Lung microvascular endothelial cell (primary cell): ENCODE measurements at regions not wholly inside any gene's neighbourhood (a gene's known extent, or its start where the extent isn't known, plus 50 kb on each side); places are given as distances from the start of the nearest gene placed in this dataset.

Experiments used
- DNase-seq, 2 donors: peaks; one replicate each; pipeline versions ENCODE4 v3.0.0 to v3.0.0-alpha.2; 2010; ENCODE audit warnings: low read depth in 2 of 2

GRCh38 chr2:196389670-196390069 lies 218.3 kb upstream of the STK17B start:
- no peak for DNase-seq

DNA sequence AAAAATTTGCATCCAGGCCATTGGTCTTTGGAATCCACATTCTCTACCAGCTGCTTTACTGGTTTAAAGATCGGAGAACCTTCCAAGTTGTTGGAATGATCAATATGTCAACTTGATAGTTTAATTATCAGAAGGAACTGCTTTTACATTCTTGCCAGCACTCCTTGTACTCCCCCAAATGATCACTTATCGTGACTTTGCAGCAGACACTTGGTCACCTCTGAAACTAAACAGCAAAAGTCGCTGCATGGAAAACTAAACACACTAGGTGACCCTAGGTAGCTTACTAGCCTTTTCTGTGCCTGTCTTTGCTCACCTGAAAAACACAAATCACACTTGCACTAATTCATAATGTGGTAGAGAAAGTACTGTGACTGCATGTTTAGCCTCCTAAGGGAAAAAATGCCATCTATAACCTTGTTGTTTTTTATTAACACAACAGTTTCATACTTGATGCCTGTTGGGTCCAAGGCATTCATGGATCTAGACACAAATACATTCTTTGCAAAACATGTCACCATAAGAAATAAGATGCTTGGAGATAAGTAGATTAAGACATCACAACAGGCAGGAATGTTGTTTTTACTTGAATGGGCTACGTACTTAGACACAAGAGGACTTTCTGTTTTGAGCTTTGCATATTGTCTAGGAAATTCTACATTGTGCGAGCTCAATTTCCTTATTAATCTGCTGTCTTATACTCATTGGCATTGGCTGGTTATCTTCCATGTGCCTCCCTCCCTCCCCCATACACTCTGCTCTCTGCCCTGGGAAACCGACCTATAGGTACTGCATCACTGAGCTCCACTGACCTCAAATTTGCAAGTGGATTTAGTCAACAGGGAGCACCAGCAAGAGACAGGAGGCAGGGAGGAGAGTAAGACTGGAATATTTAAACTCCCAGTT lies 219.1 kb upstream of the STK17B start:
- DNase-seq, result peak in 1 of 2 donors; percentile 14

GRCh38 chr2:196391149-196391479 lies 219.7 kb upstream of the STK17B start:
- no peak for DNase-seq

- no peak for DNase-seq
These were observed 227.7 kb upstream of the STK17B start for GRCh38 chr2:196399096-196399495.

DNA sequence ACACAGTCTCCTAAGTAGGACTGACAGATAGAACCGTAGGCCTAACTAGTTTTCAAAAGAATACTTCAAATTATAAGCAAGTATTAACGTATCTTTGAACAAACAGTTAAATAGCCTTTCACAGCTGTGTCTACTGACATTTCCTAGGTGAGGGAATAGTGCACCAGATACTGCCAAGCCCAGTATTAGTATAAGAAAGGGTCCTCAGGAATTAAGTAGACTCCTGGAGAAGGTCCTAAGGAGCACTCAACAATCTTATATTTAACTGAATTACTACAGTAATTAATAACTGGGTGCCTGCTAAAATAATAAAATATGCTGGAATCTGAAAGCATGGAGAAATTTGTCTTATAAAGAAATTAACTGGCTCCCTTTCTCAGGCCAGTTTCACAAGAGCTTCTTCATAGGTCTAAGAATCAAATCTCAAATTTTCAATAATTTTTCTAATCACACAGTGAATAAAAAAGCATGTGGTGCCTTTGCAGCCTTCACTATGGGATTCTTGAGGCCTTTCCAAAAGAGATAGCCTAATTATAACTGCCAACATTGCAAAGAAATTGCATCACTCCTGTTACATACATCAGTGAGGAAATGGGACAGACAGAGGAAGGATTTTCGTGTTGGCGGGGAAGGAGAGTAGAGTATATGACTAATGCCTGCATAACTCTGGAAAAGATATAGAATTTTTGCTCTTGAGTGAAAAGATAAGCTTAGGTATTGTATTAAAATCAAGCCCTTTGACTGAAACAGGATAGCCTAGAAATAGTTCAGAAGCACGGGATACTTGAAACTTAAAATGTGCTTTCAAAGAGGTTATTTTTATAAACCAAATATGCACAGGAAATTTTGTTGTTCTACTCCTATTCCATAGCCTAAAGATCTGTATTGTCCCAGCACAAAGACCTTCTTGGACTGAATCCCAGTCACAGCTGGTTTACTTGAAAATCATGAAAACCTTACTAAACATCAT lies 228.6 kb upstream of the STK17B start:
- peak; percentile 69 to 94 for DNase-seq

GRCh38 chr2:196403471-196403870 lies 232.1 kb upstream of the STK17B start:
- peak in 1 of 2 donors; percentile 86 for DNase-seq

DNA sequence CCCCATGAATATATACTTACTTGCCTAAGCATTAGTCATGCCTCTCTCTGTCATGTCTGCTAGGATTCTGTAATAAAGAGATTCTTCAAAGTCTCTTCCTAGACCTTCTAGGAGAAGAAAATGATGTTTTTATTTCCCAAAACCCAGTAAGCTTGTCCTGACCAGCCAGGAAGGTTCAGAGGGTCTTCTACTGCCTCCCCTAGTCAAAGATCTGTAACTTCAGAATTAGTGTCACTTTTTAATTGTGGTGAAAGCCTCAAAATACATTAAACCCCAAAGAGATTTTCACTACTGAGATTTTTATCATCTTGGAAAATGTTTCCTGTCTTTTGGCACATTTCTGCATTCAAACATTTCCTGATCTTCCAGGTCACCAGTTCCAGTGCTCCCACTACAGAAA lies 232.9 kb upstream of the STK17B start:
- DNase-seq, result peak; percentile 42 to 43

GRCh38 chr2:196407675-196408264 lies 231.7 kb upstream of the CCDC150 start:
- no peak for DNase-seq

DNA sequence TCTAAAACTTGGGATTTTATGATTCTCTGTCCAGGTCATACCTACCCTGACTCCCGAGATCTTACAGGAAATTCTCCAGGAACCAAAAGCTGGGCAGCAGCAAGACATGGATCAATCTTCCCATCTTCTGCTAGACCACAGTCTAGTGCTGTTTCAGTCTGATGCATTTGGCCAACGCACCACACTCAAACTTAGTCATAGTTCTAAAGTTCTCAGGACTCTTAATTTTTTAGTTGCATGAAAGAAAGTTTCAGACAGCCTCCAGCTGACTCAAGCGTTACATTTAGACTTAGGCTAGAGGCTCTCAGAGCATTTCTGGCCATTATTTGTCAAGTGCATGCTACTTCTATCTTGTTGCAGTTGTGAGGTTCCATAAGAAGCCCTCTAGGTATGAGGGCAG lies 230.1 kb upstream of the CCDC150 start:
- DNase-seq, result no peak

- no peak for DNase-seq
These were observed 229.5 kb upstream of the CCDC150 start for GRCh38 chr2:196410008-196410407.

GRCh38 chr2:196413821-196414274 lies 225.7 kb upstream of the CCDC150 start:
- DNase-seq, result peak in 1 of 2 donors; percentile 44

GRCh38 chr2:196415384-196415783 lies 224.1 kb upstream of the CCDC150 start:
- peak in 1 of 2 donors; percentile 10 for DNase-seq

DNA sequence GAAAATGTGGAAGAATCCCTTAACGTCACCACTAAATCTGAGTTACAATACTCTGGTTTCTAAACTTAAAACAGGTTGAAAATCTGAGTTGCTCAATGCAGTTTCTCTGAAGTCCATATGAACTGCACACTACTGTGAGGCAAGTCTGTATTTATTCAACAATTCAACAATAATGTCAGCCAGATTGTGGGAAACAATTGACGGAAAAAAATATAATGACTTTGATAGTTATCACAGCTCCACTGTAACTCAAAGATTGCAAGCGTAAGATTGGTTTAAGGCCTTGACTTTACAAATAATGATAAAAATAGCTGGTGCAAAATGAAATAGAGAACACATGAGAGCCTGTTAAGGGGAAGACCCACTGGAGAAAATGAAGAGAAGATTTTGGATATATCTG lies 219.4 kb upstream of the CCDC150 start:
- peak; percentile 55 to 58 for DNase-seq

GRCh38 chr2:196421880-196422279 lies 217.6 kb upstream of the CCDC150 start:
- DNase-seq, result no peak

DNA sequence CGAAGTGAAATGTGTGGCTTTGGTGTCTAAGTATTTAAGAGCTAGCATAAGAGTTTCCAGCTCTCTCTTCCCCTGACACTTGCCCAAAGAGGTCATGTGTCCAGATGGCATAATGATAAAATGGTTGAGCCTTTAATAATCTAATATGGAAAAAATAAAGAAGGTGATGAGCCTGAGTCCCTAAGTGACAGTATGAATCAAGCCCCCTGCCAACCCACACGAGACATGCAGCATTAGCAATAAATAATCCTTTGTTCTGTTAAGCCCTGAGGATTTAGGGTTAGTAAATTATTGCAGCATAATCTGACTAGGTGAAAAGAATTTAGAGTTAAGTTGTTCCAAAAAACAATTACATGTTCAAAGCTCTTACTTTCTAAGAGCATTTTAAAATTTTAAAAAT lies 217.2 kb upstream of the CCDC150 start:
- no peak for DNase-seq

- DNase-seq, result no peak
These were observed 213.4 kb upstream of the CCDC150 start for GRCh38 chr2:196426122-196426521.

- peak; percentile 6 to 34 for DNase-seq
These were observed 211.4 kb upstream of the CCDC150 start for GRCh38 chr2:196427986-196428634.

DNA sequence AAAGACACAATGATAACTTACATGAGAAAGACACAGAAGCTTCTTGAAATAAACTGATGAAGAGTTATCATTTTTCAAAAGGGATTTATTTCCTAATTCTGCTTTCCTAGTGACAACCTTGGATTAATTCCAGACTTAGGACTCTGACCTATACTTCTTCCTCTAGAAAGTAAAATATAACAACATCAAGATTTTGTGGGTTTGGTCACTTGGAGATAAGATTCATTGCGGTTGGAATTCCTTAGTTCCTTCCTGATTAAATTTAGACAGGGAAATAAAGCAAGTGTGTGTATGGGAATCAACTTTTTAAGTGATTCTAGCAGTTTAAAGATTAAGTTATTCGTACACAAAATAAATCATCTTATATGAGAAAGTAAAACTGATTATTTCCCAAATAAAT lies 208.4 kb upstream of the CCDC150 start:
- peak in 1 of 2 donors; percentile 44 for DNase-seq

- DNase-seq, result peak; percentile 12 to 22
These were observed 207.6 kb upstream of the CCDC150 start for GRCh38 chr2:196431957-196432356.

- no peak for DNase-seq
These were observed 206.4 kb upstream of the CCDC150 start for GRCh38 chr2:196433116-196433515.

GRCh38 chr2:196434217-196434616 lies 205.3 kb upstream of the CCDC150 start:
- peak in 1 of 2 donors; percentile 40 for DNase-seq
